ENCODE measurements at regions not wholly inside any gene's neighbourhood (a gene's known extent, or its start where the extent isn't known, plus 50 kb on each side); places are given as distances from the start of the nearest gene placed in this dataset.

GRCh38 chr13:26941345-26942174, 181.0 kb upstream of the GPR12 start:
- TF ChIP-seq RARB (CRISPR knock-in tag; IDR thresholded peaks at IDR 0.05) (no peak), CREB5 (CRISPR knock-in tag; IDR thresholded peaks at IDR 0.05; ENCODE audit: low read depth) (no peak), ZNF565 (CRISPR knock-in tag; conservative IDR thresholded peaks at IDR 0.05; ENCODE audit: low read depth) (no peak), ZFP30 (CRISPR knock-in tag; IDR thresholded peaks at IDR 0.05) (no peak), ISL1 (CRISPR knock-in tag; IDR thresholded peaks at IDR 0.05) (no peak), TSHZ2 (CRISPR knock-in tag; IDR thresholded peaks at IDR 0.05) (no peak), SNAI2 (CRISPR knock-in tag; IDR thresholded peaks at IDR 0.05) (no peak), TCF4 (CRISPR knock-in tag; IDR thresholded peaks at IDR 0.05; ENCODE audit: borderline replicate concordance) (no peak), ARNTL (CRISPR knock-in tag; IDR thresholded peaks at IDR 0.05; ENCODE audit: borderline replicate concordance, low read depth) (no peak), OSR1 (CRISPR knock-in tag; IDR thresholded peaks at IDR 0.05) (no peak), ZFP3 (CRISPR knock-in tag; IDR thresholded peaks at IDR 0.05) (no peak)

All from SK-N-SH treated with all-trans-retinoic acid at 6 μM for 48 hours (cell line).